ENCODE measurements at regions not wholly inside any gene's neighbourhood (a gene's known extent, or its start where the extent isn't known, plus 50 kb on each side); places are given as distances from the start of the nearest gene placed in this dataset.

GRCh38 chr14:66141733-66142132 lies 344.4 kb upstream of the CCDC196 start:
- no peak for DNase-seq (ENCODE audit: low spot score in 2 of 2)
- Histone ChIP-seq H3K9me3 (no peaks in the 10 kb centered on the region), H3K27me3 (no peaks in the 10 kb centered on the region), H3K36me3 (no peaks in the 10 kb centered on the region), H3K4me3 (no peak overlapping the region), H3K4me1 (no peaks in the 10 kb centered on the region), H3K27ac (no peak overlapping the region)
- no peak for TF ChIP-seq CTCF (IDR thresholded peaks at IDR 0.05)
- intact Hi-C loops (cut with DNase I), result no loop called here

GRCh38 chr14:66143387-66144112 lies 342.6 kb upstream of the CCDC196 start:
- DNase-seq (ENCODE audit: low spot score in 2 of 2), result no peak
- H3K36me3 ChIP-seq, result no peaks in the 10 kb centered on the region
- H3K27ac ChIP-seq, result no peak overlapping the region
- H3K4me1 ChIP-seq, result no peaks in the 10 kb centered on the region
- TF ChIP-seq CTCF (IDR thresholded peaks at IDR 0.05), result no peak
- H3K4me3 ChIP-seq, result no peak overlapping the region
- no peaks in the 10 kb centered on the region for H3K9me3 ChIP-seq
- no peaks in the 10 kb centered on the region for H3K27me3 ChIP-seq
- intact Hi-C loops (cut with DNase I), result no loop called here

GRCh38 chr14:66152302-66152701 lies 333.9 kb upstream of the CCDC196 start:
- Histone ChIP-seq H3K27me3 (no peaks in the 10 kb centered on the region), H3K4me1 (no peaks in the 10 kb centered on the region), H3K4me3 (no peak overlapping the region), H3K27ac (no peak overlapping the region), H3K9me3 (no peaks in the 10 kb centered on the region), H3K36me3 (no peaks in the 10 kb centered on the region)
- no peak for DNase-seq (ENCODE audit: low spot score in 2 of 2)
- intact Hi-C loops (cut with DNase I), result no loop called here
- TF ChIP-seq CTCF (IDR thresholded peaks at IDR 0.05), result no peak

- no peaks in the 10 kb centered on the region for H3K36me3 ChIP-seq
- H3K9me3 ChIP-seq, result no peaks in the 10 kb centered on the region
- no peaks in the 10 kb centered on the region for H3K4me1 ChIP-seq
- DNase-seq (ENCODE audit: low spot score in 2 of 2), result no peak
- TF ChIP-seq CTCF (IDR thresholded peaks at IDR 0.05), result no peak
- intact Hi-C loops (cut with DNase I), result no loop called here
- H3K27ac ChIP-seq, result no peak overlapping the region
- H3K27me3 ChIP-seq, result no peaks in the 10 kb centered on the region
- H3K4me3 ChIP-seq, result no peak overlapping the region
Observed at GRCh38 chr14:66152747-66153146, 333.4 kb upstream of the CCDC196 start.

- Histone ChIP-seq H3K9me3 (no peaks in the 10 kb centered on the region), H3K27ac (no peak overlapping the region), H3K27me3 (no peaks in the 10 kb centered on the region), H3K36me3 (no peaks in the 10 kb centered on the region), H3K4me1 (no peaks in the 10 kb centered on the region), H3K4me3 (no peak overlapping the region)
- intact Hi-C loops (cut with DNase I), result no loop called here
- no peak for TF ChIP-seq CTCF (IDR thresholded peaks at IDR 0.05)
- no peak for DNase-seq (ENCODE audit: low spot score in 2 of 2)
Observed at GRCh38 chr14:66163023-66163422, 323.1 kb upstream of the CCDC196 start.

GRCh38 chr14:66165337-66165736 lies 320.8 kb upstream of the CCDC196 start:
- no peaks in the 10 kb centered on the region for H3K27me3 ChIP-seq
- H3K36me3 ChIP-seq, result no peaks in the 10 kb centered on the region
- no peak for DNase-seq (ENCODE audit: low spot score in 2 of 2)
- no peaks in the 10 kb centered on the region for H3K9me3 ChIP-seq
- no peaks in the 10 kb centered on the region for H3K4me1 ChIP-seq
- no peak overlapping the region for H3K4me3 ChIP-seq
- no peak overlapping the region for H3K27ac ChIP-seq
- no peak for TF ChIP-seq CTCF (IDR thresholded peaks at IDR 0.05)
- intact Hi-C loops (cut with DNase I), result no loop called here

All from ascending aorta (tissue), 2 donors.